Stimulated activated naive B cell treated with anti-CD40 and anti-IgM and Interleukin-4, amounts not matched to agents 10 μg/mL and 1 μg/mL and 100 μg/mL, for 72 hours (primary cell): ENCODE measurements at regions not wholly inside any gene's neighbourhood (a gene's known extent, or its start where the extent isn't known, plus 50 kb on each side); places are given as distances from the start of the nearest gene placed in this dataset.

Experiments used
- ATAC-seq, 2 donors: fragments of 150-1000 bp; cut with Tn5 transposase; replicated peaks; 2 replicates each; pipeline ENCODE4 v1.10.0; 2021; ENCODE audit warnings: moderate library complexity in 1 of 2
- DNase-seq: peaks from one replicate; pipeline ENCODE4 v3.0.0; 2021
- H3K27ac Mint-ChIP-seq: one replicate; pipeline ENCODE4 v1.8.0; 2022; ENCODE audit warnings: mild to moderate bottlenecking, mixed read lengths
- H3K27me3 Mint-ChIP-seq, 2 donors: one replicate each; pipeline ENCODE4 v1.8.0; 2022; ENCODE audit warnings: mixed read lengths in 2 of 2
- H3K36me3 Mint-ChIP-seq, 2 donors: one replicate each; pipeline ENCODE4 v1.8.0; 2022; ENCODE audit warnings: mixed read lengths in 2 of 2, mild to moderate bottlenecking in 1 of 2
- H3K4me1 Mint-ChIP-seq, 2 donors: one replicate each; pipeline ENCODE4 v1.8.0; 2022; ENCODE audit warnings: mixed read lengths in 2 of 2, mild to moderate bottlenecking in 1 of 2
- H3K4me3 Mint-ChIP-seq, 2 donors: one replicate each; pipeline ENCODE4 v1.8.0; 2022; ENCODE audit warnings: mild to moderate bottlenecking in 2 of 2, mixed read lengths in 2 of 2, moderate library complexity in 1 of 2
- H3K9me3 Mint-ChIP-seq, 2 donors: one replicate each; pipeline ENCODE4 v1.8.0; 2022; ENCODE audit warnings: mixed read lengths in 2 of 2, mild to moderate bottlenecking in 1 of 2

- no peak overlapping the region for H3K27ac Mint-ChIP-seq
- H3K4me3 Mint-ChIP-seq, result no peak overlapping the region
- ATAC-seq, result no peak
- H3K4me1 Mint-ChIP-seq, result peaks cover 0 to 3% of the 10 kb centered on the region in 2 donors
- no peaks in the 10 kb centered on the region for H3K27me3 Mint-ChIP-seq
- no peaks in the 10 kb centered on the region for H3K9me3 Mint-ChIP-seq
- H3K36me3 Mint-ChIP-seq, result no peaks in the 10 kb centered on the region
- DNase-seq, result no peak
These were observed 227.4 kb downstream of the MAN2A1 start for GRCh38 chr5:109917154-109917546.

DNA sequence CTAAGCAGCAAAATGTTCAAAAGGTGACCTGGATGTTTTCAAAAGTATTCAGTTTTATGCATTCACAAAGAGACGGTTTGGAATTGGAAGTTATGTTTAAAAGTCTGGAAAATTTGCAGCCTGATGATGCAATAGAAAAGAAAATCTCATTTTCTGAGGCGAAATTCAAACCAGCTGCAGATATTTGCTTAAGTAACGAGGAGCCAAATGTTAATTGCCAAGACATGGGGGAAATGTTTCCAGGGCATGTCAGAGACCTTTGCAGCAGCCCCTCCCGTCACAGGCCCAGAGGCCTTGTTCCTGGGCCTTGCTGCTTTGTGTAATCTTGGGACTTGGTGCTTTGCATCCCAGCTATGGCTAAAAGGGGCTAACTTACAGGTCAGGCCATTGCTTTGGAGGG lies 228.2 kb downstream of the MAN2A1 start:
- DNase-seq (no peak), ATAC-seq (no peak)
- Mint-ChIP-seq H3K27ac (no peak overlapping the region), H3K4me1 (peaks cover 0 to 6% of the 10 kb centered on the region in 2 donors), H3K36me3 (no peaks in the 10 kb centered on the region), H3K9me3 (no peaks in the 10 kb centered on the region), H3K4me3 (no peak overlapping the region), H3K27me3 (no peaks in the 10 kb centered on the region)

- no peak for DNase-seq
- Mint-ChIP-seq H3K4me3 (no peak overlapping the region), H3K36me3 (no peaks in the 10 kb centered on the region), H3K27me3 (peaks cover 0 to 3% of the 10 kb centered on the region in 2 donors), H3K27ac (no peak overlapping the region), H3K9me3 (no peaks in the 10 kb centered on the region), H3K4me1 (peaks cover 0 to 6% of the 10 kb centered on the region in 2 donors)
- no peak for ATAC-seq
These were observed 231.0 kb downstream of the MAN2A1 start for GRCh38 chr5:109920736-109921135.

GRCh38 chr5:109921735-109922380 lies 232.1 kb downstream of the MAN2A1 start:
- H3K9me3 Mint-ChIP-seq, result no peaks in the 10 kb centered on the region
- H3K4me1 Mint-ChIP-seq, result peaks cover 0 to 6% of the 10 kb centered on the region in 2 donors
- DNase-seq (no peak), ATAC-seq (peak; percentile 50 to 72)
- H3K27me3 Mint-ChIP-seq, result peaks cover 0 to 3% of the 10 kb centered on the region in 2 donors
- no peaks in the 10 kb centered on the region for H3K36me3 Mint-ChIP-seq
- H3K27ac Mint-ChIP-seq, result no peak overlapping the region
- H3K4me3 Mint-ChIP-seq, result no peak overlapping the region

- Mint-ChIP-seq H3K4me1 (peaks cover 0 to 6% of the 10 kb centered on the region in 2 donors), H3K9me3 (no peaks in the 10 kb centered on the region), H3K27ac (no peak overlapping the region), H3K4me3 (no peak overlapping the region), H3K27me3 (peaks cover 0 to 3% of the 10 kb centered on the region in 2 donors), H3K36me3 (no peaks in the 10 kb centered on the region)
- ATAC-seq (no peak), DNase-seq (no peak)
These were observed 232.8 kb downstream of the MAN2A1 start for GRCh38 chr5:109922381-109922995.

GRCh38 chr5:109923205-109923604 lies 233.5 kb downstream of the MAN2A1 start:
- Mint-ChIP-seq H3K36me3 (no peaks in the 10 kb centered on the region), H3K9me3 (no peaks in the 10 kb centered on the region), H3K4me3 (no peak overlapping the region), H3K27me3 (peaks cover 0 to 3% of the 10 kb centered on the region in 2 donors), H3K4me1 (peaks cover 0 to 6% of the 10 kb centered on the region in 2 donors), H3K27ac (no peak overlapping the region)
- DNase-seq (no peak), ATAC-seq (no peak)

- H3K27ac Mint-ChIP-seq, result no peak overlapping the region
- peaks cover 0 to 6% of the 10 kb centered on the region in 2 donors for H3K4me1 Mint-ChIP-seq
- H3K9me3 Mint-ChIP-seq, result no peaks in the 10 kb centered on the region
- H3K4me3 Mint-ChIP-seq, result no peak overlapping the region
- peaks cover 0 to 3% of the 10 kb centered on the region in 2 donors for H3K27me3 Mint-ChIP-seq
- no peaks in the 10 kb centered on the region for H3K36me3 Mint-ChIP-seq
- ATAC-seq, result no peak
- no peak for DNase-seq
These were observed 234.7 kb downstream of the MAN2A1 start for GRCh38 chr5:109924237-109925107.

DNA sequence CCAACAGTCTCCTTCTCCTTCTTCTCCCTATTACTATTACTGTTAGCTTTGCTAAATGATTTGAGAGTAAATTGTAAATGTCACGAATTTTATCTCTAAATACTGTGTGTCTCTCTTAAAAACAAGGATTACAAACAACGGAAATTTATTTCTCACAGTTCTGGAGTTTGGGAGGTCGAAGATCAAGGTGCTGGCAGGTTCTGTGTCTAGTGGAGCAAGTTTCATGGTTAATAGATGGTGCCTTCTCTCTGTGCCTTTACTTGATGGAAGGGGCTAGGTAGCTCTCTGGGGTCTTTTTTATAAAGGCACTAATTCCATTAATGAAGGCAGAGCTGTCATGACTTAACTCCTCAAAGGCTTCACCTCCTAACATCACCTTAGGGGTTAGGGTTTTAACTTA lies 237.9 kb downstream of the MAN2A1 start:
- H3K4me1 Mint-ChIP-seq, result peaks cover 0 to 8% of the 10 kb centered on the region in 2 donors
- H3K9me3 Mint-ChIP-seq, result no peaks in the 10 kb centered on the region
- ATAC-seq (no peak), DNase-seq (no peak)
- H3K4me3 Mint-ChIP-seq, result no peak overlapping the region
- peaks cover 0 to 8% of the 10 kb centered on the region in 2 donors for H3K27me3 Mint-ChIP-seq
- no peaks in the 10 kb centered on the region for H3K36me3 Mint-ChIP-seq
- no peak overlapping the region for H3K27ac Mint-ChIP-seq

DNA sequence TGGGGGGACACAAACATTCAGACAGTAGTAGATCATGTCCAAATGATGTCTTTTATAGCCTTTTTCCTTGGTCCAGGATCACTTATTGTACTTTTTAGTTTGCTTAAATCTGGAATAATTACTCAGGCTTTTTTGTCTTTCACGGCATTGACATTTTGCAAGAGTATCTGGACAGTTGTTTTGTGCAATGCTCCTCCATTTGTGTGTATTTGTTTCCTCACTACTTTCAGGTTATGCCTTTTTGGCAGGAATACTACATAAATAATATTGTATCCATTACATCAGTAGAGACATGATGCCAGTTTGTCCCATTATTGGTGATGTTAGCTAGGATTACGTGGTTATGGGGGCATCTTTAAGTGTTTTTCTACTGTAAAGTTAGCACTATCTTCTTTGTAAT lies 238.3 kb downstream of the MAN2A1 start:
- no peak overlapping the region for H3K27ac Mint-ChIP-seq
- H3K27me3 Mint-ChIP-seq, result peaks cover 0 to 8% of the 10 kb centered on the region in 2 donors
- H3K36me3 Mint-ChIP-seq, result no peaks in the 10 kb centered on the region
- ATAC-seq, result no peak
- H3K4me1 Mint-ChIP-seq, result peaks cover 0 to 8% of the 10 kb centered on the region in 2 donors
- H3K4me3 Mint-ChIP-seq, result no peak overlapping the region
- DNase-seq, result no peak
- H3K9me3 Mint-ChIP-seq, result no peaks in the 10 kb centered on the region

- Mint-ChIP-seq H3K27ac (no peak overlapping the region), H3K27me3 (peaks cover 0 to 8% of the 10 kb centered on the region in 2 donors), H3K36me3 (no peaks in the 10 kb centered on the region), H3K4me3 (no peak overlapping the region), H3K4me1 (peaks cover 0 to 8% of the 10 kb centered on the region in 2 donors), H3K9me3 (no peaks in the 10 kb centered on the region)
- DNase-seq, result no peak
- ATAC-seq, result no peak
These were observed 239.1 kb downstream of the MAN2A1 start for GRCh38 chr5:109928811-109929210.

- Mint-ChIP-seq H3K9me3 (no peaks in the 10 kb centered on the region), H3K27ac (no peak overlapping the region), H3K4me3 (no peak overlapping the region), H3K27me3 (peaks cover 0 to 8% of the 10 kb centered on the region in 2 donors), H3K36me3 (no peaks in the 10 kb centered on the region), H3K4me1 (peaks cover 0 to 8% of the 10 kb centered on the region in 2 donors)
- ATAC-seq (no peak), DNase-seq (no peak)
These were observed 239.6 kb downstream of the MAN2A1 start for GRCh38 chr5:109929376-109929775.

- H3K4me1 Mint-ChIP-seq, result peaks cover 0 to 8% of the 10 kb centered on the region in 2 donors
- no peaks in the 10 kb centered on the region for H3K9me3 Mint-ChIP-seq
- DNase-seq (no peak), ATAC-seq (no peak)
- peaks cover 0 to 8% of the 10 kb centered on the region in 2 donors for H3K27me3 Mint-ChIP-seq
- H3K27ac Mint-ChIP-seq, result no peak overlapping the region
- no peaks in the 10 kb centered on the region for H3K36me3 Mint-ChIP-seq
- no peak overlapping the region for H3K4me3 Mint-ChIP-seq
These were observed 240.2 kb downstream of the MAN2A1 start for GRCh38 chr5:109929911-109930310.

DNA sequence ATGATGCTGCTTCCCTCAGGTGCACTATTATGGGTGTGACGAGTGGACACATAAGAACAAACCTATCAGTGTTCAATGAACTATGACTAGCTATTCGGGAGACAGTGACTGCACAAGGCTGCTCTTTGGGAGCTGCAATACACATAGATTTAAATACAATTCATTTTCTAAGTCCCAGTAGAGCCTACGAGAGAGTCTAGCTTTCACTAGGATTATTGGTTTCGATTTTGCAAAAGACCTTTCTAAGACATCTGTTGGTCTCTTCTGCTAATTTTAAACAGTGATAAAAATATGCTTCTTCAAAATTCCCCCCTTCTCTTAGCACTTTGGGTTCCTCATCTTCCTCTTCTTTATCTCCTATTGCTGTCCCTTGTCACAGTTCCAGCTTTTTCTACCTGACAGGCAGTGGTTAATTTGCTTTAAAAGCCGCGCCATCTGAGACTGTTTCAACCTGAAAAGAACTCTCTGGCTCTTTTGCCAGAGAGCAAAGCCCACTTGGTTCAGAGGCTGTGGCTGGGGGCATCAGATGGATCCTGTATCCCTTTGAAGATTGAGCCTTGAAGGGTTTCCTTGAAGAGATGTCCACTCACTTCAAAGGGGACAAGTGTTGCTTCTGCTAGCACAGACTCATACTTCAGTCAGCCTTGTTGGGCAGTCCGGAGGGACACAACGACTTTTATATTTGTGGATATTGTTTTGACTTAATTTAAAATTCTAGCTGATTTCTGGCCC lies 241.5 kb downstream of the MAN2A1 start:
- Mint-ChIP-seq H3K36me3 (no peaks in the 10 kb centered on the region), H3K4me1 (peaks cover 0 to 8% of the 10 kb centered on the region in 2 donors), H3K27me3 (peaks cover 0 to 9% of the 10 kb centered on the region in 2 donors), H3K9me3 (no peaks in the 10 kb centered on the region), H3K27ac (no peak overlapping the region), H3K4me3 (no peak overlapping the region)
- ATAC-seq (no peak), DNase-seq (no peak)
